GM12892 (cell line): ENCODE measurements at regions not wholly inside any gene's neighbourhood (a gene's known extent, or its start where the extent isn't known, plus 50 kb on each side); places are given as distances from the start of the nearest gene placed in this dataset.
"Not testable (repeated sequence)": the region's sequence is repeated elsewhere in the genome, so short reads cannot be mapped to it uniquely, and the experiment has no call there.

Experiments
- DNase-seq: peaks from one replicate; pipeline ENCODE4 v3.0.0; 2011; ENCODE audit not compliant: insufficient read length
- FAIRE-seq: peaks from 2 replicates; lab custom pipeline; 2011; peaks lifted over from hg19 to GRCh38; lab: Jason Lieb, UNC
- POLR2A ChIP-seq: IDR thresholded peaks from 2 replicates; pipeline ENCODE4 v1.6.1; 2011; ENCODE audit warnings: low read depth, low read length, control low read depth
- POLR2AphosphoS5 ChIP-seq: IDR thresholded peaks from 2 replicates; pipeline ENCODE4 v1.6.1; 2011; ENCODE audit warnings: low read depth, low read length, control low read depth
- TAF1 ChIP-seq: IDR thresholded peaks from 2 replicates; pipeline ENCODE4 v1.6.1; 2011; ENCODE audit warnings: low read depth, mild to moderate bottlenecking, control low read depth, low read length, borderline replicate concordance

GRCh38 chr9:92242260-92243136 lies 51.0 kb downstream of the IARS1 start:
- TF ChIP-seq POLR2A (no peak), TAF1 (no peak)
- DNase-seq (no peak), FAIRE-seq (no peak)

- TF ChIP-seq POLR2A (no peak), TAF1 (no peak), POLR2AphosphoS5 (no peak)
- DNase-seq (no peak), FAIRE-seq (no peak)
These were observed 56.6 kb downstream of the IARS1 start for GRCh38 chr9:92236915-92237314.

- DNase-seq (no peak), FAIRE-seq (no peak)
- TF ChIP-seq POLR2AphosphoS5 (no peak), POLR2A (no peak), TAF1 (no peak)
These were observed 57.0 kb downstream of the IARS1 start for GRCh38 chr9:92236465-92236864.

- FAIRE-seq: no peak
- TF ChIP-seq POLR2A (no peak), TAF1 (no peak), POLR2AphosphoS5 (no peak)
- no peak for DNase-seq
These were observed 59.0 kb downstream of the IARS1 start for GRCh38 chr9:92234514-92234913.

- DNase-seq (no peak), FAIRE-seq (no peak)
- TF ChIP-seq POLR2AphosphoS5 (no peak), POLR2A (no peak), TAF1 (no peak)
These were observed 61.3 kb downstream of the IARS1 start for GRCh38 chr9:92232190-92232589.

- DNase-seq (no peak), FAIRE-seq (no peak)
- TF ChIP-seq POLR2AphosphoS5: no peak
- no peak for TF ChIP-seq POLR2A
- no peak for TF ChIP-seq TAF1
These were observed 64.9 kb downstream of the IARS1 start for GRCh38 chr9:92228628-92229027.

GRCh38 chr9:92224177-92224576 lies 69.3 kb downstream of the IARS1 start:
- TF ChIP-seq POLR2A: no peak
- no peak for TF ChIP-seq POLR2AphosphoS5
- TF ChIP-seq TAF1: no peak
- FAIRE-seq (no peak), DNase-seq (no peak)

- no peak for DNase-seq
- TF ChIP-seq POLR2AphosphoS5: no peak
- TF ChIP-seq TAF1: no peak
- no peak for TF ChIP-seq POLR2A
- FAIRE-seq: no peak
These were observed 69.7 kb downstream of the IARS1 start for GRCh38 chr9:92223758-92224157.

GRCh38 chr9:92208693-92209524 lies 84.6 kb downstream of the IARS1 start:
- TF ChIP-seq TAF1: no peak
- TF ChIP-seq POLR2AphosphoS5: no peak
- no peak for TF ChIP-seq POLR2A
- FAIRE-seq (no peak), DNase-seq (no peak)

- TF ChIP-seq POLR2A (no peak), TAF1 (no peak), POLR2AphosphoS5 (no peak)
- DNase-seq (no peak), FAIRE-seq (no peak)
These were observed 87.0 kb downstream of the IARS1 start for GRCh38 chr9:92206488-92206887.

- DNase-seq, FAIRE-seq: not testable (repeated sequence)
These were observed 88.7 kb upstream of the SPTLC1 start for GRCh38 chr9:92203887-92204286.

- DNase-seq, FAIRE-seq: not testable (repeated sequence)
These were observed 83.0 kb upstream of the SPTLC1 start for GRCh38 chr9:92198237-92198636.
